ENCODE measurements at regions not wholly inside any gene's neighbourhood (a gene's known extent, or its start where the extent isn't known, plus 50 kb on each side); places are given as distances from the start of the nearest gene placed in this dataset.

GRCh38 chr20:39294137-39294725, 332.1 kb downstream of the DHX35 start:
- TF ChIP-seq POLR2A (IDR thresholded peaks at IDR 0.05) (no peak), CTCF (IDR thresholded peaks at IDR 0.05) (no peak)

Data from body of pancreas (tissue), 4 donors.